Heart right ventricle (tissue), 16 donors: ENCODE measurements at regions not wholly inside any gene's neighbourhood (a gene's known extent, or its start where the extent isn't known, plus 50 kb on each side); places are given as distances from the start of the nearest gene placed in this dataset.

Experiments used
- ATAC-seq, 8 donors: fragments of 200-7000 bp; cut with Tn5 transposase; one replicate each; pipeline ENCODE4 v1.9.1; 2020; ENCODE audit warnings: mild to moderate bottlenecking in 8 of 8, moderate library complexity in 8 of 8, moderate number of reproducible peaks in 1 of 8
- DNase-seq, 2 donors: peaks; one replicate each; pipeline ENCODE4 v3.0.0-alpha.2; 2020
- H3K27ac ChIP-seq, 10 donors: fragments of 200-600 bp; sonication (generic) in 2 of 10; one replicate each; pipeline versions ENCODE4 v1.5.0 to v1.8.0; 2020 to 2022; ENCODE audit warnings: mild to moderate bottlenecking in 3 of 10
- H3K27me3 ChIP-seq, 7 donors: fragments of 200-600 bp; one replicate each; pipeline ENCODE4 v1.8.0; 2021 to 2022; ENCODE audit warnings: mild to moderate bottlenecking in 2 of 7
- H3K36me3 ChIP-seq, 9 donors: fragments of 200-600 bp; sonication (generic) in 1 of 9; one replicate each; pipeline versions ENCODE4 v1.5.0 to v1.8.0; 2020 to 2022; ENCODE audit warnings: mild to moderate bottlenecking in 2 of 9
- H3K4me1 ChIP-seq, 9 donors: fragments of 200-600 bp; sonication (generic) in 1 of 9; one replicate each; pipeline versions ENCODE4 v1.5.0 to v1.8.0; 2020 to 2022; ENCODE audit warnings: mild to moderate bottlenecking in 4 of 9
- H3K4me3 ChIP-seq, 10 donors: fragments of 200-600 bp; sonication (generic) in 2 of 10; one replicate each; pipeline versions ENCODE4 v1.5.0 to v1.8.0; 2020 to 2022; ENCODE audit warnings: mild to moderate bottlenecking in 7 of 10, moderate library complexity in 2 of 10
- H3K9me3 ChIP-seq, 11 donors: fragments of 200-600 bp in 10 of 11; sonication (generic) in 2 of 11; one replicate each; pipeline versions ENCODE4 v1.5.0 to v1.8.0; 2013 to 2022; ENCODE audit warnings: mild to moderate bottlenecking in 2 of 11, control low read depth in 1 of 11, moderate library complexity in 1 of 11
- WGBS, 2 donors: extraction: QIAGEN DNeasy Blood & Tissue Kit; methylation state at CpG; one replicate each; pipeline ENCODE4 v1.1.7; 2013; ENCODE audit warnings: inconsistent platforms in 1 of 2; 5-methylcytosine and 5-hydroxymethylcytosine counted together
- intact Hi-C, 10 donors: fragments of 100-400 bp; cut with DNase I; formaldehyde crosslinking; loops; one replicate each; pipeline versions ENCODE4 v1.11.1 to v1.14.2; 2022
- TF ChIP-seq, protein P1 (sequence below), 9 donors: fragments of 200-600 bp; sonication (generic) in 2 of 9; IDR thresholded peaks; one replicate each; pipeline versions ENCODE4 v1.5.0 to v1.8.0; 2021 to 2022; ENCODE audit warnings: antibody characterized with exemption in 9 of 9, mild to moderate bottlenecking in 5 of 9, moderate library complexity in 1 of 9
- donor health status: Arrhythmogenic right ventricular cardiomyopathy.
- donor health status: ischemic (EF 13 %, LVEDD 7.1; RV severe dilation, severe dysfunction).
- donor health status: healthy with polysubstance abuse.
- donor health status: DM: no; HTN: yes; CAD: no.
- donor health status: DM: no; HTN: no; CAD: no.
- donor health status: ischemic (EF 25% LVEDD 6.9; RV normal size, moderate dysfunction).
- donor health status: ischemic (EF 25% LVEDD 5.7; RV mildly dilated, moderate dysfunction).
- donor health status: healthy.
- donor health status: DM: yes; HTN: yes; CAD: no.
- donor health status: Ischemic cardiomyopathy.
- donor health status: ischemic (EF 35%, LVEDD 5.7; RV mildly dilated, moderate dysfunction).
- donor health status: nonischemic (EF 11% LVEDD 7.7; RV severe dilation, severe dysfunction).
- donor health status: DM: yes; HTN: yes; CAD: no.
- donor health status: PGD.
- donor health status: ischemic (EF 29% LVEDD 5.4; RV normal size, mild dysfunction).
- donor health status: nonischemic (EF 23%, LVEDD 6.1; RV moderate dilation, normal function).

DNA sequence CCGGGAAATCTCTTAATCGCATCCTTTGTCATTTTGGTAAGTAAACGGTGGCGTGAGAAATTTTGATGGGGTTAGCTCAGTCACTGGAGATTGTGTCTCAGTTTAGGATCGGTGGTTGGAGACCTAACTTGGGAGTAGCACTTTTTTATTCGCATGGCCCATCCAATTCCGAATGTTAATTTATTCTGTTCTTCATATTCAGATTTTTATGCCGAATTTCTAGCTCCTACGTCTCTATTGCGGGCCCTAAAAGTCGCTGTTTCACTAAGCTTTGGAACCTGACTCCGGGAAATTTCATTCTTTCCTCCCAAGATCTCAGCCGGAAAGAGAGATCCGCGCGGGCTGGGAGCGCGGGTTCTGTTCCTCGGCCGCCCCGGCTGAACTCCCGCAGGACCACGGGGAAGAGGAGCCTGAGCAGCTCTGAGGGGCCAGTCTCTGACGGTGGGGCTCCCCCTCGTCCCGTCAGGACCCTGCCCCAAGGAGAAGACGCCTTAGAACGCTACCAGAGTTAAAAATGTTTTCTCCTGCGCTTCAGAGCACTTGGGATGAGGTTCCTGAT lies 279.7 kb downstream of the FAM72C start:
- Histone ChIP-seq H3K27ac (no peak overlapping the region), H3K36me3 (no peaks in the 10 kb centered on the region), H3K27me3 (peaks cover 9 to 84% (median 80%) of the 10 kb centered on the region in 7 donors), H3K4me1 (no peaks in the 10 kb centered on the region), H3K9me3 (no peaks in the 10 kb centered on the region), H3K4me3 (no peak overlapping the region)
- no peak for ATAC-seq
- intact Hi-C loops = no loop called here
- WGBS, 2 donors = 10% methylated on average over 28 to 29 of the region's 29 CpGs
- TF ChIP-seq, protein P1, sequence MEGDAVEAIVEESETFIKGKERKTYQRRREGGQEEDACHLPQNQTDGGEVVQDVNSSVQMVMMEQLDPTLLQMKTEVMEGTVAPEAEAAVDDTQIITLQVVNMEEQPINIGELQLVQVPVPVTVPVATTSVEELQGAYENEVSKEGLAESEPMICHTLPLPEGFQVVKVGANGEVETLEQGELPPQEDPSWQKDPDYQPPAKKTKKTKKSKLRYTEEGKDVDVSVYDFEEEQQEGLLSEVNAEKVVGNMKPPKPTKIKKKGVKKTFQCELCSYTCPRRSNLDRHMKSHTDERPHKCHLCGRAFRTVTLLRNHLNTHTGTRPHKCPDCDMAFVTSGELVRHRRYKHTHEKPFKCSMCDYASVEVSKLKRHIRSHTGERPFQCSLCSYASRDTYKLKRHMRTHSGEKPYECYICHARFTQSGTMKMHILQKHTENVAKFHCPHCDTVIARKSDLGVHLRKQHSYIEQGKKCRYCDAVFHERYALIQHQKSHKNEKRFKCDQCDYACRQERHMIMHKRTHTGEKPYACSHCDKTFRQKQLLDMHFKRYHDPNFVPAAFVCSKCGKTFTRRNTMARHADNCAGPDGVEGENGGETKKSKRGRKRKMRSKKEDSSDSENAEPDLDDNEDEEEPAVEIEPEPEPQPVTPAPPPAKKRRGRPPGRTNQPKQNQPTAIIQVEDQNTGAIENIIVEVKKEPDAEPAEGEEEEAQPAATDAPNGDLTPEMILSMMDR (IDR thresholded peaks at IDR 0.05) = no peak
- no peak for DNase-seq

DNA sequence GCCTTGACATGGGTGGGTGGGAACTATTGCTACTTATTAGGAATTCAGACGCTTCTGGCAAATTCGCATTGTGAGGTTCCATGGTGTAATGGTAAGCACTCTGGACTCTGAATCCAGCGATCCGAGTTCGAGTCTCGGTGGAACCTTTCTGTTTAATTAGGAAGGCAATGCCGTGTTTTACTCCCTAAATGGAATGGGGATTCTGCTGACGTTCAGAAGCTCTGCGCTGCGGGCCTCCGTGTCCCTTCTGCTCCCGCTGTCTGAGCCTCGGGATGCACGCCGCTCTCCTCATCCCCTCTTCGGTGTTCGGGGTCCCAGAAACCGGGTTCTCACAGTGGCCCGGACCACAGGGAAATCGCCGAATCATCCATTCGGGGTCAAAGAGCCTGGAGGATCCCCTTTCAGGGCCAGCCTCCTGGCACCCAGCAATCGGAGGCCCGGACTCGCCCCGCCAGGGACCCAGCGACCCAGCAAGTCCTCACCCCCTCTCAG lies 280.3 kb downstream of the FAM72C start:
- no peak overlapping the region for H3K27ac ChIP-seq
- TF ChIP-seq, protein P1 (IDR thresholded peaks at IDR 0.05) = no peak
- H3K36me3 ChIP-seq = no peaks in the 10 kb centered on the region
- intact Hi-C loops = no loop called here
- H3K27me3 ChIP-seq = peaks cover 9 to 83% (median 75%) of the 10 kb centered on the region in 7 donors
- ATAC-seq = no peak
- no peak for DNase-seq
- no peaks in the 10 kb centered on the region for H3K4me1 ChIP-seq
- no peaks in the 10 kb centered on the region for H3K9me3 ChIP-seq
- no peak overlapping the region for H3K4me3 ChIP-seq
- WGBS, 2 donors = 9 to 10% methylated on average over 27 of the region's 27 CpGs

DNA sequence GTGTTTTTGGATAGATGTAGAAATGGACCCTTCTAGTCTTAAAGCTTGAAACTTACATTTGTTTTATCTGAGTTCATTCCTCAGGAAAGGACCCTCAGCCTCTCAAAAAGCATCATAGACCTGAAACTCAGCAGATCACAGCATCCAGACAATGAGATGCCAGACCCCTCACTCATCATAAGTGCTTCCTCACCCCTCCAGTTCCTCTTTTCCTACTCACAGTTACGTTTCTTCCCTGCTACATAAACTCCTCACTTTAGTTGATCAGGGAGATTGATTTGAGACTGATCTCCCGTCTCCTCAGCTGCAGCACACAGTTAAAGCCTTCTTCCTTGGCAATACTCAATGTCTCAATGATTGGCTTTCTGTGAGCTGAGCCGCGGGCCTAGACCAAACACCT lies 282.0 kb downstream of the FAM72C start:
- H3K4me1 ChIP-seq = no peaks in the 10 kb centered on the region
- no peak overlapping the region for H3K27ac ChIP-seq
- H3K36me3 ChIP-seq = no peaks in the 10 kb centered on the region
- no peak overlapping the region for H3K4me3 ChIP-seq
- intact Hi-C loops = no loop called here
- H3K27me3 ChIP-seq = peaks cover 9 to 66% (median 60%) of the 10 kb centered on the region in 7 donors
- ATAC-seq (no peak), DNase-seq (no peak)
- TF ChIP-seq, protein P1 (IDR thresholded peaks at IDR 0.05) = no peak
- 62 to 76% methylated on average over 4 of the region's 4 CpGs for WGBS, 2 donors
- no peaks in the 10 kb centered on the region for H3K9me3 ChIP-seq

DNA sequence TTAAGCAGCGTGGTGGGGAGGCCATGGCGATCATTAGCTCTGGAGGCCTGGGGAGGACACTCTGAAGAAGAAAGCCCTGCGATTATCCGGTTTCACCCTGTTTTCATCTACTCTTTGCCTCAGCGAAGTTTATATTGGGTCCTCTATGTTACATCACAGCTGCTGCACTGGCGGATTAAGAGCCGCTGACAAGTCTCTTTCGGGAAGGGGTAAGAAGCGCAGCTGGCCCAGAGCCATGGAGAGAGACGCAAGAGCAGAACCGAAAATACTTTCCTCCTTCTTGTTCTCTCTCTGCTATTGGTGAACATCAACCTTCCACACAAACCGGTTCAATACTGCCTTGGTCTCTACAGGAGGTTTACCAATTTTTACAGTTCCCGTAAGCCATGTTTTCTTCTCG lies 291.5 kb downstream of the FAM72C start:
- Histone ChIP-seq H3K27me3 (peaks cover 0 to 72% (median 27%) of the 10 kb centered on the region in 7 donors), H3K27ac (no peak overlapping the region), H3K36me3 (no peaks in the 10 kb centered on the region), H3K4me3 (no peak overlapping the region), H3K9me3 (no peaks in the 10 kb centered on the region), H3K4me1 (no peaks in the 10 kb centered on the region)
- TF ChIP-seq, protein P1 (IDR thresholded peaks at IDR 0.05) = no peak
- intact Hi-C loops = no loop called here
- ATAC-seq = no peak
- DNase-seq = no peak
- WGBS, 2 donors = 82 to 87% methylated on average over 14 of the region's 14 CpGs
